HT-29 (cell line): ENCODE measurements at regions not wholly inside any gene's neighbourhood (a gene's known extent, or its start where the extent isn't known, plus 50 kb on each side); places are given as distances from the start of the nearest gene placed in this dataset.
"Not testable (repeated sequence)": the region's sequence is repeated elsewhere in the genome, so short reads cannot be mapped to it uniquely, and the experiment has no call there.

Experiments
- DNase-seq: peaks from one replicate; pipeline ENCODE4 v3.0.0-alpha.2; 2015; ENCODE audit warnings: low spot score

DNA sequence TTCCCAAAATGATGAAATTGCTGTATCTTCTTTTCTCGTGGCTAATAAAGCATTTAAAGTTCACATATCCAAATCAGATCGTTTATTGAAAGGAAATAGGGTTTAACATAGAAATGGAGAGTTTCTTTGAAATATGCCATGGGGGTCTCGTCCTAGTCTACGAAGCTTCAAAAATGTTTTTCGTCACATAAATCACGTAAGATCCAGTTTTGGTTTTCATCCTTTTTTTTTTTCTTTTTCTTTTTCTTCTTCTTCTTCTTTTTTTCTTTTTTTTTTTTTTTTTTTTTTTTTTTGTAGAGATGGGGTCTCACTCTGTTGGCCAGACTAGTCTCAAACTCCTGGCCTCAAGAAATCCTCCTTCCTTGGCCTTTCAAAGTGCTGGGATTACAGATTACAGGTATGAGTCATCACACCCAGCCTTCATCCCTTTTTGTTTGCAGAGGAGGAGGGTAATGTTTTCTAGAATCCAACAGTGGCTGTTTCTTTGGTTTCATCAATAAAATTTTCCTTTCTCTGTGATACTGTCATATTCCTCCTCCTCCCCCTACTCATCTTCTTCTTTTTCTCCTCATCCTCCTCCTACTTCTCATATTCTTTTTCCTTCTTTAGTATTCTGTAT, 94.7 kb upstream of the LOC128125822 start:
- DNase-seq = no peak

DNA sequence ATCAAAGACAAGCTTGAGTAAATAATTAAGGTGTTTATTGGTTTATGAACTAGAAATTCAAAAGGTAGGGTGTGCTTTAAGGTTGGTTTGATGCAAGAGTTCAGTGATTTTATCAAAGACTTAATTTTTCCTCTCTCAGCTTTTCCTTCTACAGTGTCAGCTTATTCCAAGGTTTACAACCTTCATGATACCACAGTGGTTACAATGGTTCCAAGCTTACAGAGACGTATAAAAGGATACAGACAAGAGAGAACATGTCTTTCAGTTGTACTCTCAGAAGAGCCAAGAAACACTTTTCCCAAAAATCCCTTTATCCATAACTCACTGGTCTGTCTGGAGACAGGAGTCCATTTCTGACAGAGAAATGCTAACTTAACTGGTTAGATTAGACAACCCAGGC, 93.5 kb upstream of the LOC128125822 start:
- no peak for DNase-seq

DNA sequence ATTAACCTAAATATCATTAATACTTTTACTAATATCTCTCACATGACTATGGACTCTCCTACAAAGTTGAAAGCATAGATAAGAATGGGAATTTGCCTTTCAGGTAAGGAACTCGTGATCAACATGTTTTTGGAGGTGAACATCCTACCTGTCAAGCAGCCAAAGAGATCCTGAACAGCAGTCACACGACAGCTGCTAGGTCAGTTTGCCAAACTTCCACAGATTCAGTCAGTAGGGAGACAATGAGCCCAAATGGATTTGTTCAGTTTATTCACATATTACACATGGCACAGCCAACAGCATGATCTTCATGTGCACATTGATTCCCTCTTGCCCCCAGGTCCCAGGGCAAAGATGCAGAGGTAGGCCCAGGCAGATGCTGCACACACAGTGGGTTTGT, 86.1 kb upstream of the LOC128125822 start:
- no peak for DNase-seq

DNA sequence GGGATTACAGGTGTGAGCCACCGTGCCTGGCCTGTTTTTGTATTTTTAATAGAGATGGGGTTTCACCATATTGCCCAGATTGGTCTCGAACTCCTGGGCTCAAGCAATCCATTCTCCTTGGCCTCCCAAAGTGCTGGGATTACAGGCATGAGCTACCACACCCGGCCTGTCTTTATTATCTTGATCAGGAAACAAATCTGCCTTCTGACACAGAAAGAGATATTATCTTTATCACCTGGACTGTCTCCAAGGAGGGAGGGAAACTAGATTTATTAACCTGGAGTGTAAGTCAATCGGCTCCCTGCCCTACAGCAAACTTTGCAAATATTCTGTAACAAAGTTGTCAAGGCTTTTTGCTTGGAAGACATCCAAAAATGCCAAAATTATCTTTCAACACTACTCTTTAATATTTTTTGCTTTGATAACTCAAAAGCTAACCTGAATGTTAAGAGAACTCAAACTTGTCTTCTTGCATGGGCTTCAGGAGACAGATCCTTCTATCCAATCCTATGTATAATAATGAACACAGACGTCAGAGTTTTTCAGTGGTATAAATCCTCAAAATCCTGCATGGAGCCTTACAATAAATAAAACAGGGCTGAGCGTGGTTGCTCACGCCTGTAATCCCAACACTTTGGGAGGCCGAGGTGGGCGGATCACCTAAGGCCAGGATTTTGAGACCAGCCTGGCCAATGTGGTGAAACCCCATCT, 85.0 kb upstream of the LOC128125822 start:
- peak; percentile 54 for DNase-seq

DNA sequence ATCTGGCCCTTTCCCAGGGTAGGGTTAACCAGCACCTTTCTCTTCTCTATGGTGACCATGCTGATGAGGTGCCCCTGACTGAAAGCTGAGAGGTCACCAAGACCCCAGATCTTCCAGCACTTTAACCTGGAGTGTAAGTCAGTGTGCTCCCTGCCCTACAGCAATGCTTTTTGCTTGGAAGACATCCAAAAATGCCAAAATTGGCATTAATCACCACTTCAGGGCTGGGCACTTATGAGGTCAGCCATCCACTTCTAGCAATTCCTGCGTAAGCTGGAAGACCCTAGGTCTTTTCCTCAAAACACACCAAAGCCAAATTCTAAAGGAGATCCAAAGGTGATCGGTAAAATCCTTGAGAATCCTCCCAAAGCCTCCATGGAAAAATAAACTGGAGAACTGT, 81.2 kb upstream of the LOC128125822 start:
- DNase-seq = no peak

DNA sequence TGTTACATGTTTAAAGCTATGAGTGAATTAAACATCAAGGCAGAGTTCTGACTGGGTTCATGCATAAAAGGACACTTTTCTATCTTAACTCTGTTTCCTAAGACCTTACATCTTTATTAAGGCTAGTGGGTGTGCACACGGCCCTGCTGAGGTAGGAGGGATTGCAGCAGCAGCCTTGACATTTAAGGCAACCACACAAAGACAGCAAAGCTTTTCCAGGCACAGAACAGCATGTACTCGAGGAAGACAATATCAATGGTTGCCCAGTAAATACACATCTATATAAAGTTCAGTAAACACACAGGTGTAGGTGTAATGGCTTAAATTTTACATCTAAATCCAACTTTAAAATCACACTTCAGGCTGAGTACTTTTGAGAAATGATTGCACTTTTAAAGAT, 79.8 kb upstream of the LOC128125822 start:
- no peak for DNase-seq

DNA sequence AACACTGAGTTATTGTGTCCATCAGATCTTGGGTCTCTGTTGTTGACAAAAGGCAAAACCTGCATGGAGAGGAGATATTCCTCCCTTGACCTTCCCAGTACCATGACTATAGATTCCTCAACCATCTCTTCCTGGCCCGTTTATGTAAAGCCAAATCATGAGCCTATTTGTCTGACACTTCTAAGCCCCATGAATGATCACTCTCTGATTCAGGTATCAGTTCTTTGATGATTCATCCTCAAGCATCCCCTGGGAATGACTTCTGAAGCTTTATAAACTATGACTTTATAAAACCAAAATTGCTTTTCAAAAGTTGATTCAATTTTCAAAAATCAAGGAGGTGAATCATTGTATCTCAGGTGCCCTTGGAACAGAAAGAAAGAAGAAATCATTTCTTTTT, 78.7 kb upstream of the LOC128125822 start:
- no peak for DNase-seq

DNA sequence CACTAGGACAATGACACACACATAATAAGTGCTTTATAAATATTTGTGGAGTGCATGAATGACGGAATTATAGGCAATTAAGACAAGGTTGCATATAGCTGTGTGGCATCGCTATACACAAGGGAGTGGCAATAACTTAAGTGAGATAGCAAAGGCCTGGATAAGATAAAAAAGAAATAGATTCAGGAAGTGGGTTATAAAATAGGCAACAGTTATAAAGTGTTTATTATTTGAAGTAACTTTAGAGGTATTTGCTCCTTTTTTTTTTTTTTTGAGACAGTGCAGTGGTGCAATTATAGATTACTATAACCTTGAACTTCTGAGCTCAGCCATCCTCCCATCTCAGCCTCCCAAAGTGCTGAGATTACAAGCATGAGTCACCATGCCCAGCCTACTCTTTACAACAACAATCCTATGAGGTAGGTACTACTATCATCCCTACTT, 75.9 kb upstream of the LOC128125822 start:
- DNase-seq = no peak

DNA sequence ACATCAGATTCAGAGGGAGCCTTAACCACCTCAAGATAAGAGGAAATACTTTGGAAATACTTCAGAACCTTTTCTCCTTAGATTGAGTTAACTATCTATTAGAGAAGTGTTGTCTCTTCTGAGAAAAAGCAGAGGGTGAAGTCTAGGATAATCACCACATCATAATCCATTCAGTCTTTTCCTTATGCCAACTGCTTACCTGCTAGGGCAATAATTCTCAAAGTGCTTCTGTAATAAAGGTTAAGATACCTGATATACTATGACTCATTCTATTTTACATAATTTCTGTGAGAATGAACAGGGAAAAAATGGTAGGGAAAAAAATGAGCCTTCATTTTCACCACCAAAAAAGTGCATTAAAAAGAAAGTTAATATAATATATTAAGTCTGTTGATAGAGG, 70.1 kb upstream of the LOC128125822 start:
- peak; percentile 27 for DNase-seq

DNA sequence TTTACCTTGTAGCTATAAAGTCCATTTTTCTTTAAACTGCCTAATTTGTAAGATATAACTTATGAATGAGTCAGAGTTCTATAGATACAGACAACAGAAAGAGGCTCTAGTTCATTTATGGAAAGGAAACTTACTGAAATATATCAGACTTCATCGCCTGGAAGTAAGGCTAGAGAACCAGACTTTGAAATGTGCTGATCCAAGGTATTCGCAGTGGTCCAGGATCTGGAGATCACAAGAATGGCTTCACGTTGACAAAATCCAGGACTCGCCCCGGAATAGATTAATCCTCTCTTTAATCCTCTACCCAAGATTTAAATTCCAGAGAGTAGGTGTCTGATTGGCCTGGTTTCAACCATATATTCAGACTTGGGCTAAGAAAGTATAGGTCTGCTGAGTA, 69.1 kb upstream of the LOC128125822 start:
- no peak for DNase-seq

DNA sequence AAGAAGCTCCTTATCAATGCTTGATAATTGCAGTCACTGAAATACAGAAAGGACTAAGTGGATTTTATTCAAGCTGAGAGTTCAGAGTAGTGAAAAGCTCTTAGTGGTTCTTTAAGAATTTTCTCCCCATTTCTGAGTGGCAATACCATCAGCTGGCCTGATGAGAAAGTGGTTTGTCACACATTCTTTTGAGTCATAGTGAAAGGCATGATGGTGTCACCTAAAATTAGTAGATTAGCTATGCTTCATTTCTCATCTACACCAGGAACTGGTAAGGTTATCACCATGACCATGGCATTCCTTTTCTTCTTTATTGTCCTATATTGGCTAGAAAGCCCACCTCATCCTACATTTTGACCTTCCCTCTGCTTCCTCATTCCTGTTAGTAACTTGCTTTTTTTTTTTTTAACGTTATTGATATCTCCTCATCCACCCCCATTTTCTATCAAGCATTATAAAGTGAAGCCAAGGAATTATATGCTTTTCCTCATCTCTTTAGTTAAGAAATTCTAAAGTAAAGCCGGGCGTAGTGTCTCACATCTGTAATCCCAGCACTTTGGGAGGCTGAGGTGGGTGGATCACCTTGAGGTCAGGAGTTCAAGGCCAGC, 67.4 kb upstream of the LOC128125822 start:
- no peak for DNase-seq

DNA sequence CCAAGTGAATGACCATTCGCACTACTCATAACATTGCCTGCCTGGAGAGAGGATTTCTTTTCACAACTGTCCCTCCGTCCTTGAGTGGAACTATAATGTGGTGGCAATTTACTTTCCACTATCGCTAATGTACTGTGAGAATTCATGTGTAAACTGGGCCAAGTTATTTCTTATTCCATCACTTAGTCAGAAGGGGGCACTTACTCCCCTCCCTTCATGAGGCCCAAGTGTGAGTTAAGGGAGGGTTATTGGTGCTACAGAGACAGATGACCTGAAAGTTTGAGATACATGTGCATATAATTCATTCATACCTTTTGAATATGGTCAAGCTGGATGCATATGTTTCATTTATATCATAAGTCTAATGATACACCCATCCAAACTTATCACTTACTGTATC, 65.2 kb upstream of the LOC128125822 start:
- DNase-seq = no peak

DNA sequence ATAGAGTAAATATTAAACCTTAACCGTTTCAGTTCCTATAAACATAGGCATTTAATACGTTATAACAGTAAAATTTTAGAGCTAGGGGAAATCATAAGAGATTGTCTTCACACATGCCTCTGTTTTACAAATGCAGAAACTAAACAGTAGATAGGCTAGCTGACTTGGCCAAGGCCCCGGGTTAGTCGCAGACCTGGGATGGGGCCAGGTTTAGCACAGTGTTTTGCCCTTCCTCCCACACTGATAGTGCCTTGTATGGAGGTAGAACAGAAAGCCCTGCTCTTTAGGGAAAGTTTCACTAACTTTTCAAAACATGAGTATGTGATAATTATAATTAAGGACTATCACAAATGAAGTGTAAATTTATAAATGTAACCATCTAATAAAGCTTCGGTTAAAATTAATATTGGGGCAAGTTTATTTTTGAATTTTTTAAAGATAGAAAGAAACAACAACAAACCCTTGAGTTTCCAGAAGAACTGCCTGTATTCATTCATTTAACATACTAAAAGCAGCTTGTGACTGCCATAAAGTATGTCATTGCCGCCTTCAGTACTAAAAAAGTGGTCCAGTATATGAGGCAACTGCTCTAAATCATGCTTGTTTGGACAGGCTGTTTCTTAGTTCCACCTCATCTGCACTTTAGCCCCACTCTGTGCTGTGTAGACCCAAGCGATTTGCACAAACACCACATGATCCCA, 62.5 kb upstream of the LOC128125822 start:
- no peak for DNase-seq

DNA sequence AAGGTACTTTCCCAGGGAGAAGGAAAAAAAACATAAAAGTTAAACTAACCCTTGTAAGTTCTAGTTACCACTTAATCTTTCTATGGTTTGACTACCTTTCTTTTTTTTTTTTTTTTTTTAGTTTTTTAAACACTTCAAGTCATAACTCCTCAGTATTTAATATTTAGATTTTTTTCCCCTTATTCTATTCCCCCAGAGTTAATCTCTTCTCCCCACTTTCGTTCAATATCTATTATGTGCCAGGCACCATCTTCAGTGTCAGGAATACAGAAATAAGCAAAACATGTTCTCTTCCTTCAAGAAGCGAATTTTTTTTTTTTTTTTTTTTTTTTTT, 62.0 kb upstream of the LOC128125822 start:
- no peak for DNase-seq

DNA sequence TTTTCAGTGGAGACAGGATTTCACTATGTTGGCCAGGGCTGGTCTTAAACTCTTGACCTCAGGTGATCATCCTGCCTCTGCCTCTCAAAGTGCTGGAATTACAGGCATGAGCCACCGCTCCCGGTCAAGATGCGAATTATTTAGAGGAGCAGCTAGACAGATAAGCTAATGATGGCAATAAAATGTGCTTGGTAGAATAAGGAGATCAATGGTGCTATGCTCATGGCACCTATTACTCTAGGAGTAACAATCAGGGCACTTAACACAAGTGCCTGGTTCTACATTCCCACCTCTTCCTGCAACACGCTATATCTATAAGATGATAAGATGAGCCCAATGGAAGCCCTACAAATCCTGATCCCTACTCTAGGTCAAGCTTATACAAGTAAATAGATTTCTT, 61.4 kb upstream of the LOC128125822 start:
- DNase-seq = no peak

DNA sequence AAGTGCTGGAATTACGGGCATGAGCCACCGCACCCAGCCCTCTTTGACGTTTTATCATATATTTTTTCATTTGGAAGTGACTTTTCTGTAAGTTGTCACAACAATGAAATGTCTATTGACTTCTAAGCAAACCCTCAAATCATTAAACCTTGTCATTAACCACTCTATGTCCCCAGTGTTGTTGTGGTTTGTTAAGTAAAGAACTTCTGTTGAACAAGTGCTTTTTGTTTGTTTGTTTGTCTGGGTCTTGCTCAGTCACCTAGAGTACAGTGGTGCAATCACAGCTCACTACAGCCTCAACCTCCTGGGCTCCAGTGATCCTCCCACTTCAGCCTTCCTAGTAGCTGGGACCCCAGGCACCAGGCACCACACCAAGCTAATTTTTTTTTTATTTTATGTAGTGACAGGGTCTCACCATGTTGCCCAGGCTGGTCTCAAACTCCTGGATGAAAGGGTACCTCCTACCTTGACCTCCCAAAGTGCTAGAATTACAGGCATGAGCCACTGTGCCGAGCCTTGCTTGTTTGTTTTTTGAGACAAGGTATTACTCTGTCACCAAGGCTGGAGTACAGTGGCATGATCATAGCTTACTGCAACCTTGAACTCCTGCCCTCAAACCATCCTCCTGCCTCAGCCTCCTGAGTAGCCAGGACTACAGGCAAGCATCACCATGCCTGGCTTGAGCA, 57.6 kb upstream of the LOC128125822 start:
- no peak for DNase-seq

DNA sequence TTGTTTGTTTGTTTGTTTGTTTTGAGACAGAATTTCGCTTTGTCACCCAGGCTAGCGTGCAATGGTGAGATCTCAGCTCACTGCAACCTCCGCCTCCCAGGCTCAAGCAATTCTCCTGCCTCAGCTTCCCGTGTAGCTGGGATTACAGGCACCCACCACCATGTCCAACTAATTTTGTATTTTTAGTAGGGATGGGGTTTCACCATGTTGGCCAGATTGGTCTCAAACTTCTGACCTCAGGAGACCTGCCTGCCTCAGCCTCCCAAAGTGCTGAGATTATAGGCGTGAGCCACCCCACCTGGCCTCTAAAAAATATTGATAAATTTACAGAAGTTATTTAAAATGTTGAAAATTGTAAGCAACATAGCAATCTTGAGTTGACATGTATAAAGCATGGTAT, 57.1 kb upstream of the LOC128125822 start:
- not testable (repeated sequence) for DNase-seq

DNA sequence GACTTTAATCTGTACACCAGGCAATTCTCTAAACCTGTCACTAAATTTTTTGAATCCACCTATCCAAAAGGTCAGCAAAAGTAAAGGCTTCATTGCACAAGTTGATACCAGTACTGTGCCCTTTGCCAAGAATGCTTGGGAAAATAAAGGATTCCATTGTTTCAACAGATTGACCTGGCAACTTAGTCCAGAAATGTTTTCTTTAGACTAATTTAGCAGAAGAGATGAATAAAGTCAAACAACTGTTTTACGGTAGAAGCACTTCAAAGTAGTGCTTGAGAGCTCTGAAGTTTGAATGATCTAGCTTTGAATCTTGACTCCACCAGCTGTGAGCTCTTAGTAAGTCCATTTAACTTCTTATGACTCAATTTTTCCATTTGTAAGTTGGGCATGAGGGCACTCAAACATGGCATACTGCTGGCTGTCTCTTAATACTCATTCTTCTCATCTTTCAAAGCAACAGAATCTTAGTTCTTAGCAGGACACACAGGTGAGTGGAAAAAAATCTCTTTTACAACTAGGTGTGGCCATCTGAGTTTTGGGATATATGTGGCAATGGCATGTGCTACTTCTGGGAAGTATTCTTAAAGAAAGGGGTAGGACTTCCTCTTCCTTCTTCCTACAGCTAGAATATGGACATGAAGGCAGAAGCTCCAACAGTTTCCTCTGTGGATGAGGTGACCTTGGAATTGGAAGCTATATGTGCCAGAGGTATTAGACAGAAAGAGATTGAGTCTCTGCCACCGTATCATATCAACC, 55.9 kb upstream of the LOC128125822 start:
- no peak for DNase-seq

DNA sequence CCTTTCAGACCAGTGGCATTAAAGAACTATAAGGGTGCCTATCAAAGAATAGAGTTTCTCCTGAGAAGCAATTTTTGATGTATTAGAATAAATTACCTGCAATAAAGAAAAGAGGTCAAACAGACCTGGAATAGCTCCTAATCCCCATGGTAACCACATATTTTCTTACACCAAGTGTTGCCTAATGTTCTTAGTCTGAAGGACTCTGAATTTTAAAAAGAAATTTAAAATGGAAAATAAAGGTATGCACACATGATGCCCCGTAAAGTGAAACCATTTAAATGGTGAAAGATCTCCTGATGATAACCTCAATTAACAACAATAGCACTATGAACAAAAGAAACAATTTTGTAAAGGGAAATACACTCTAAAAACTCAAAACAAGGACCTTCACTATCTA, 55.1 kb upstream of the LOC128125822 start:
- no peak for DNase-seq

DNA sequence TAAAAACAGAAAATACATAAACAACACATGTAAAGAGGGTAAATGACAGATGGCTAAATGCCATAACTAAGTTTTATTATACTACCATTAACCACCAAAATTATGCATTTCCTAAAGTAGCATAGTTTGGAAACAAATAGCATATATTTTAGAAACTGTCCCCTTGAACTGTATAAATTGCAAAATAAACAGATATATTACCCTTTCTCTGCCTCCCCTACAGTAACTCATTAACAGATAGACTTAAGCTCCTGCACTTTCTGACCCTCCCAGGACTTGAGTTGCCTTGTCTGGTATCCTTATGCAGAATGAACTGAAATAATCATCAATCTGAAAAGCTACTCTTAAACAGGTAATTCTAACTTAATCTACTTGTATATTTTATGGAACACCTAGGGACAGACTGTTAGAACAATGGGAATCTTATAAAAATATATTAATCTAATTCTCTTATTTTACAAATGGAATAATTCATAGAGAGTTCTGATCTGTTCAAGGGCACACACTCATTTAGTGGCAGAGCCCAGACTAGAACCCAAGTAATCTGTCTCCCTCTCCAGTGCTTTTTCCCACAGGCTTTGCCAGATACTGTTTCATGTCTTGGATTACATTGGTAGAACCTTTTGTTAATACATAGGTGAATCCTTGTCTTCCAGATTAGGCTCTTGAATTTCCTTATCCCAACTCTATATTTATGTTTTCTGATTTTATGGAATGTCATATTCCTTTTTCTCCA, 50.6 kb upstream of the LOC128125822 start:
- DNase-seq = no peak
